ENCODE measurements at regions not wholly inside any gene's neighbourhood (a gene's known extent, or its start where the extent isn't known, plus 50 kb on each side); places are given as distances from the start of the nearest gene placed in this dataset.

GRCh38 chr21:24897883-24898282 is 709.4 kb downstream of the MRPL39 start:
- no peak for DNase-seq (ENCODE audit: low read depth, low spot score)

- no peak for DNase-seq (ENCODE audit: low read depth, low spot score)
Observed at GRCh38 chr21:24896735-24897124, 710.6 kb downstream of the MRPL39 start.

GRCh38 chr21:24895885-24896734 is 711.2 kb downstream of the MRPL39 start:
- no peak for DNase-seq (ENCODE audit: low read depth, low spot score)

- no peak for DNase-seq (ENCODE audit: low read depth, low spot score)
Observed at GRCh38 chr21:24894324-24894723, 713.0 kb downstream of the MRPL39 start.

GRCh38 chr21:24890021-24890420 is 717.3 kb downstream of the MRPL39 start:
- DNase-seq (ENCODE audit: low read depth, low spot score) = no peak

GRCh38 chr21:24881506-24881905 is 725.8 kb downstream of the MRPL39 start:
- no peak for DNase-seq (ENCODE audit: low read depth, low spot score)

- DNase-seq (ENCODE audit: low read depth, low spot score) = no peak
Observed at GRCh38 chr21:24870633-24871032, 736.6 kb downstream of the MRPL39 start.

- no peak for DNase-seq (ENCODE audit: low read depth, low spot score)
Observed at GRCh38 chr21:24869862-24870261, 737.4 kb downstream of the MRPL39 start.

- DNase-seq (ENCODE audit: low read depth, low spot score) = no peak
Observed at GRCh38 chr21:24868117-24868516, 739.2 kb downstream of the MRPL39 start.

- no peak for DNase-seq (ENCODE audit: low read depth, low spot score)
Observed at GRCh38 chr21:24861471-24861870, 745.8 kb downstream of the MRPL39 start.

GRCh38 chr21:24856326-24856725 is 751.0 kb downstream of the MRPL39 start:
- no peak for DNase-seq (ENCODE audit: low read depth, low spot score)

- DNase-seq (ENCODE audit: low read depth, low spot score) = no peak
Observed at GRCh38 chr21:24852610-24853195, 754.6 kb downstream of the MRPL39 start.

GRCh38 chr21:24850121-24850520 is 757.2 kb downstream of the MRPL39 start:
- no peak for DNase-seq (ENCODE audit: low read depth, low spot score)

- DNase-seq (ENCODE audit: low read depth, low spot score) = no peak
Observed at GRCh38 chr21:24844671-24845070, 762.6 kb downstream of the MRPL39 start.

GRCh38 chr21:24840287-24840686 is 767.0 kb downstream of the MRPL39 start:
- DNase-seq (ENCODE audit: low read depth, low spot score) = no peak

GRCh38 chr21:24832961-24833360 is 774.3 kb downstream of the MRPL39 start:
- no peak for DNase-seq (ENCODE audit: low read depth, low spot score)

- DNase-seq (ENCODE audit: low read depth, low spot score) = no peak
Observed at GRCh38 chr21:24829397-24829796, 777.9 kb downstream of the MRPL39 start.

GRCh38 chr21:24826822-24827221 is 780.5 kb downstream of the MRPL39 start:
- no peak for DNase-seq (ENCODE audit: low read depth, low spot score)

GRCh38 chr21:24825348-24825747 is 781.9 kb downstream of the MRPL39 start:
- DNase-seq (ENCODE audit: low read depth, low spot score) = no peak

GRCh38 chr21:24824209-24824608 is 783.1 kb downstream of the MRPL39 start:
- DNase-seq (ENCODE audit: low read depth, low spot score) = no peak

GRCh38 chr21:24823247-24823646 is 784.0 kb downstream of the MRPL39 start:
- no peak for DNase-seq (ENCODE audit: low read depth, low spot score)

- DNase-seq (ENCODE audit: low read depth, low spot score) = no peak
Observed at GRCh38 chr21:24785033-24785432, 822.2 kb downstream of the MRPL39 start.

GRCh38 chr21:24781146-24781545 is 826.1 kb downstream of the MRPL39 start:
- DNase-seq (ENCODE audit: low read depth, low spot score) = no peak

Data from activated CD4-positive, CD25-positive, alpha-beta regulatory T cell treated with anti-CD3 and anti-CD28 coated beads, Interleukin-2, amount 50 U/mL, for 16 hours (primary cell).